Left lung (tissue), 4 donors: ENCODE measurements at regions not wholly inside any gene's neighbourhood (a gene's known extent, or its start where the extent isn't known, plus 50 kb on each side); places are given as distances from the start of the nearest gene placed in this dataset.

Experiments used
- ATAC-seq: fragments of 200-7000 bp; cut with Tn5 transposase; one replicate; pipeline ENCODE4 v1.9.1; 2020; ENCODE audit warnings: moderate library complexity
- DNase-seq, 4 donors: peaks; one replicate each; pipeline ENCODE4 v3.0.0-alpha.2; 2013 to 2020
- H3K27ac ChIP-seq, 2 donors: fragments of 200-600 bp; sonication (generic) in 1 of 2; one replicate each; pipeline versions ENCODE4 v1.5.0 to v1.8.0; 2020 to 2021
- H3K27me3 ChIP-seq, 2 donors: fragments of 200-600 bp; sonication (generic) in 1 of 2; one replicate each; pipeline versions ENCODE4 v1.5.0 to v1.8.0; 2020 to 2021
- H3K36me3 ChIP-seq, 2 donors: fragments of 200-600 bp; sonication (generic) in 1 of 2; one replicate each; pipeline versions ENCODE4 v1.5.0 to v1.8.0; 2020 to 2021
- H3K4me1 ChIP-seq, 2 donors: fragments of 200-600 bp; one replicate each; pipeline ENCODE4 v1.8.0; 2021
- H3K4me3 ChIP-seq, 2 donors: fragments of 200-600 bp; sonication (generic) in 1 of 2; one replicate each; pipeline versions ENCODE4 v1.5.0 to v1.8.0; 2020 to 2021; ENCODE audit warnings: mild to moderate bottlenecking in 1 of 2
- H3K9me3 ChIP-seq, 2 donors: fragments of 200-600 bp; sonication (generic) in 1 of 2; one replicate each; pipeline versions ENCODE4 v1.5.0 to v1.8.0; 2020 to 2021
- CTCF ChIP-seq, 2 donors: fragments of 200-600 bp; sonication (generic) in 1 of 2; IDR thresholded peaks; one replicate each; pipeline versions ENCODE4 v1.5.0 to v1.8.0; 2021; ENCODE audit warnings: antibody characterized with exemption in 2 of 2
- intact Hi-C, 2 donors: fragments of 100-400 bp; cut with DNase I; formaldehyde crosslinking; loops; one replicate each; pipeline versions ENCODE4 v1.11.2 to v1.14.2; 2022
- donor health status: DM: no; HTN: yes; CAD: no.
- donor health status: DM: no; HTN: no; CAD: no.

GRCh38 chrX:117689956-117690355 lies 426.7 kb downstream of the KLHL13 start:
- TF ChIP-seq CTCF (IDR thresholded peaks at IDR 0.05) = no peak
- no peak for DNase-seq

GRCh38 chrX:117680286-117680685 lies 436.3 kb downstream of the KLHL13 start:
- intact Hi-C loops = no loop called here
- TF ChIP-seq CTCF (IDR thresholded peaks at IDR 0.05) = no peak

More at GRCh38 chrX:117689956-117690355, 426.7 kb downstream of the KLHL13 start:
- H3K27me3 ChIP-seq = no peaks in the 10 kb centered on the region
- H3K4me3 ChIP-seq = no peak overlapping the region
- intact Hi-C loops = no loop called here
- no peak for ATAC-seq
- no peaks in the 10 kb centered on the region for H3K36me3 ChIP-seq
- H3K9me3 ChIP-seq = no peaks in the 10 kb centered on the region
- H3K27ac ChIP-seq = no peak overlapping the region
- no peaks in the 10 kb centered on the region for H3K4me1 ChIP-seq

GRCh38 chrX:117653396-117653795 lies 463.2 kb downstream of the KLHL13 start:
- DNase-seq (no peak), ATAC-seq (no peak)
- Histone ChIP-seq H3K4me1 (no peaks in the 10 kb centered on the region), H3K27me3 (no peaks in the 10 kb centered on the region), H3K36me3 (no peaks in the 10 kb centered on the region), H3K4me3 (no peak overlapping the region), H3K9me3 (no peaks in the 10 kb centered on the region), H3K27ac (no peak overlapping the region)
- TF ChIP-seq CTCF (IDR thresholded peaks at IDR 0.05) = no peak
- intact Hi-C loops = no loop called here

More at GRCh38 chrX:117680286-117680685, 436.3 kb downstream of the KLHL13 start:
- ATAC-seq (no peak), DNase-seq (no peak)
- Histone ChIP-seq H3K27me3 (no peaks in the 10 kb centered on the region), H3K36me3 (no peaks in the 10 kb centered on the region), H3K4me3 (no peak overlapping the region), H3K4me1 (no peaks in the 10 kb centered on the region), H3K9me3 (no peaks in the 10 kb centered on the region), H3K27ac (no peak overlapping the region)

- intact Hi-C loops = no loop called here
- no peak overlapping the region for H3K27ac ChIP-seq
- H3K36me3 ChIP-seq = no peaks in the 10 kb centered on the region
- H3K4me1 ChIP-seq = no peaks in the 10 kb centered on the region
- H3K27me3 ChIP-seq = no peaks in the 10 kb centered on the region
- DNase-seq (no peak), ATAC-seq (no peak)
- TF ChIP-seq CTCF (IDR thresholded peaks at IDR 0.05) = no peak
- no peak overlapping the region for H3K4me3 ChIP-seq
- no peaks in the 10 kb centered on the region for H3K9me3 ChIP-seq
Observed at GRCh38 chrX:117645639-117646038, 471.0 kb downstream of the KLHL13 start.

GRCh38 chrX:117641913-117642656 lies 474.5 kb downstream of the KLHL13 start:
- H3K36me3 ChIP-seq = no peaks in the 10 kb centered on the region
- H3K27ac ChIP-seq = no peak overlapping the region
- no peak for DNase-seq
- no peak for TF ChIP-seq CTCF (IDR thresholded peaks at IDR 0.05)
- no peak for ATAC-seq
- intact Hi-C loops = no loop called here
- H3K4me1 ChIP-seq = no peaks in the 10 kb centered on the region
- no peaks in the 10 kb centered on the region for H3K9me3 ChIP-seq
- H3K27me3 ChIP-seq = no peaks in the 10 kb centered on the region
- H3K4me3 ChIP-seq = no peak overlapping the region
